Activated CD8-positive, alpha-beta memory T cell treated with anti-CD3 and anti-CD28 coated beads, Interleukin-2, amount 50 U/mL, for 4 hours (primary cell): ENCODE measurements at regions not wholly inside any gene's neighbourhood (a gene's known extent, or its start where the extent isn't known, plus 50 kb on each side); places are given as distances from the start of the nearest gene placed in this dataset.

Source experiments
- DNase-seq: peaks from one replicate; pipeline ENCODE4 v3.0.0-alpha.2; 2020

DNA sequence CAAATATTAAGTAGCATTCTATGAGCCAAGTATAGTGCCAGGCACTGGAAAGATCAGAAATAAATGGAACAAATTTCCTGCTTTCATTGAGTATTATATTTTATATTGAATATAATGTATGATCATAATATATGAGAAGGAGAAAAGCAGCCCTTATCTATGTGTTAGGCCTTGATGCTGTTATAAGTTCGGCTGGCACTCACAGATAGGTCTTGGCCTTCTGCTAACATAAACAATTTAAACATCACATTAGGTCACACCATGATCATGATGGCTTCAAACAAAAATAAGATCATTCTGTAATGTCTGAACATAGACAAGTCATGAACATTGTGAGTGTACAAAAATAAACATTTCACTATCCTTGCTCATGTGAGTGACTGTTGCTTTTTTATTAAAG lies 584.0 kb upstream of the ZNF385D start:
- no peak for DNase-seq

DNA sequence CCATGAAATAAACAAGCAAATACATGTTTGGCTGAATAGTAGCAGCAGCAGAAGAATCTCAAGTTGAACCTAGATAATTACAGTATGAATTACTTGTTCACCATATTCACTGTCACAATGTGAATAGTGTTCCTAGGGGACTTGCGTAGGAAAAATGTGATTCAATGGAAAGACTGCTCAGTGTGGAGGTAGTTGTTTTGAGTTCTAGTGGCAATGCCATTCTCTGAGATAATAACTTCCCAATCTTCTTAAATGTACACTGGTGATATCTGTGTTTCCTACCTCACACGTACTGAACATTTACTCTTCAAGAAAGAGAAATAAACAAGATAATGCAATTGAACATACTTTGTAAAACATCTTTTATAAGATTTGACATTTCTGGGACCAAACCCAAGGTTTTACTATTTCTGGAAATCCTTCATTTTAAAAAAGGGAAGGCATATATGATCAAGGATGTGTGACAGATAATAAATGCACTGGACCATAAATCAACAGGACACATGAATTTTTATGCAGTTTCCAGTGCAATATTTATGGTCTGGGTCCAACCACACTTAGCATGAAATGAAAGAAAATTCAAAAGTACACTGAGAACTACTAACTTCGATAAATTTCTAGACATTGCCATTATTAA lies 598.3 kb upstream of the ZNF385D start:
- no peak for DNase-seq

GRCh38 chr3:22351806-22352205 lies 600.8 kb upstream of the ZNF385D start:
- DNase-seq: no peak

DNA sequence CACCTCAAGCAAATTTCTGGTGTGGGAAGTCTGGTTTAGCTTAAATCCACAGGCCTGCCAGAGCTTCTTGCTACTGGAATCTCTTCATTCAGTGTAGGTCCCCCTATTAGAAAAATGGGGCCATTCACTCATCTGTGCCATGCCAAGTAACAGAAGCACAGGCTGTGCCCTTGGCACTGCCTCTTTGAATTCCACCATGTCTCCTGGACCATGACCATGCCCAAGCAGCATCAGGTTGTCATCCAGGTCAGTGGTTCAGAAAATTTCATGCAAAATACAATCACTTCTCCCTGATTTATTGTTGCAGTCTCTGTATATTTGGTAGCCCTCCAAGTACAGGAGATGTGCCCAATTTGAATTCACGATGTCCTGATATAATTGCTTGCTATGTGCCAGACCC lies 602.1 kb upstream of the ZNF385D start:
- no peak for DNase-seq

GRCh38 chr3:22358334-22358733 lies 607.3 kb upstream of the ZNF385D start:
- DNase-seq: no peak

DNA sequence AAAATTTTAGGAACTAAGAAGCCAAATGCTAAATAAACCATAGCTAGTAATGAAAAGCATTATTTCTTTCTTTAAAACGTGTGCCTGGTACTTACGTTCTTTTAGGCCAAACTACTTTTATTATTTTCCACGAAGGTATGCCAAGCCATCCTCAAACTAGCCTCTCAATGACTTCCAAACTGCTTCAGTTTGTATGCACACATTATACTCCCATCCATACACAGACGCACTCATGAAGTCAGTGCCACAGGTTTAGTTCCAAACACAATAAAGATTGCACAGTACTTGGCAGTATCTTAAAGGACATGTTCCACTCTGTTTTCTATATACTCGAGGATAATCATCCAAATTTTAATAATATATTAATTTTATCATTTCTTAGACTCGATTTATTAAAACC lies 609.2 kb upstream of the ZNF385D start:
- DNase-seq: no peak

GRCh38 chr3:22360970-22361369 lies 610.0 kb upstream of the ZNF385D start:
- no peak for DNase-seq

DNA sequence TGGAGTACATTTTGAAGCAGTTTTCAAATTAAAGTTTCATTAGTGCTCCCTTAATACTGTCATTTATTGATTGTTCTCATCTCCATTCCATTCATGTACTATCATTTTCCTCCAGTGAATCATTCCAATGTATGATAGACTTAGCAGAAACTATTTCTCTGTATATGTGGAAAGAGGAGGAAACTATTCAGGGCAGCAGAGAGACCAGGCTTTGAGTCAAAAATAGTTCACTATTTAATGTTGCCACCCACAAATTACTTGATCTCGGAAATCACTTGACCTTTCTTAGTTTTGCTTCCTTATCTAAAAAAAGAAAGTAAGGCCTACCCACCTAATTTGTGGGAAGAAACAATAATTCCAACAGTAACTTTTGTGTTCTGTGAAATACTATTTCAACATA lies 610.5 kb upstream of the ZNF385D start:
- no peak for DNase-seq

DNA sequence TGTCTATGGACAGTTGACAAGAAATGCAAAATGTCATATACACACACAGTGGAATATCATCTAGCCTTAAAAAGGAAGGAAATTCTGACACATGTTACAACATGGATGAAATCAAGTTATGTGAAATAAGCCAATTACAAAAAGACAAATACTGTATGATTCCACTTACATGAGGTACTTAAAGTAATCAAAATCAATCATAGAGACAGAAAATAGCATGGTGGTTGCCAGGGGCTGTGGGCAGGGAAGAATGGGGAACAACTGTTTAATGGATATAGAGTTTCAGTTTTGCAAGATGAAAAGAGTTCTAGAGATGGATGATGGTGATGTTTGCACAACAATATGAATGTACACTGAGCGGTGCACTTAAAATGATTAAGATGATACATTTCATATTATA lies 613.8 kb upstream of the ZNF385D start:
- DNase-seq: no peak

GRCh38 chr3:22366781-22367180 lies 615.8 kb upstream of the ZNF385D start:
- no peak for DNase-seq

GRCh38 chr3:22371036-22371435 lies 620.0 kb upstream of the ZNF385D start:
- DNase-seq: no peak

DNA sequence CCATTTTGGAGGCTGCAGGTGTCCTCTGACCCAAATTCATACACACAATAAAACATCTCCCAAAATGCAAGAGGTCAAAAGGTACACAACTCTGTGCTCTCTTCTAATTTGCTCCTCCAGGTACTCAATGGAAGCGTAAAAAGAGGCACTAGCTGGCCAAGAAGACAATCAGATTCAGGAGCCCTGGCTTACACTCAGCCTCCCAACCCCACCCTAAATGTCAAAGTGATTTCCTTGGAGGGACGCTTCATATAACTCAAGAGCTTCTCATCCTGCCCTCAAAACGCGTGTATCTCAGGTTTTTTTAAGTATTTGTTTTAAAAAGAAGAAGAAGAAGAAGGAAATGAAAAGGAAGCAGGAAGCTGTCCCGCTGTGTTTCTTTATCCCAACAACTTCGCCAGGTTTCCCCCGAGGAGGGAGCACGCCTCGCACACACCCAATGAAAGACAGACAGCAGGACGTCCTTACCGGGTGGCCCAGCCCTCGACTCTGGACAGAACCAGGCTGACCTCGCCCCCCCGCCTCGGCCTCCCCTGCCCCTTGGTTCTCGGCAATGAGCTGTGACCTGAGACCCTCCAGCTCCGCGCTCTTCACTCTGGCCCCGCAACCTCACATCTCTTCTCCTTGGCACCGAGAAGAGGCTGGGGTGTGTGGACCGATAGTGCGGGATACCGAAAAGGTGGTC lies 620.7 kb upstream of the ZNF385D start:
- no peak for DNase-seq

DNA sequence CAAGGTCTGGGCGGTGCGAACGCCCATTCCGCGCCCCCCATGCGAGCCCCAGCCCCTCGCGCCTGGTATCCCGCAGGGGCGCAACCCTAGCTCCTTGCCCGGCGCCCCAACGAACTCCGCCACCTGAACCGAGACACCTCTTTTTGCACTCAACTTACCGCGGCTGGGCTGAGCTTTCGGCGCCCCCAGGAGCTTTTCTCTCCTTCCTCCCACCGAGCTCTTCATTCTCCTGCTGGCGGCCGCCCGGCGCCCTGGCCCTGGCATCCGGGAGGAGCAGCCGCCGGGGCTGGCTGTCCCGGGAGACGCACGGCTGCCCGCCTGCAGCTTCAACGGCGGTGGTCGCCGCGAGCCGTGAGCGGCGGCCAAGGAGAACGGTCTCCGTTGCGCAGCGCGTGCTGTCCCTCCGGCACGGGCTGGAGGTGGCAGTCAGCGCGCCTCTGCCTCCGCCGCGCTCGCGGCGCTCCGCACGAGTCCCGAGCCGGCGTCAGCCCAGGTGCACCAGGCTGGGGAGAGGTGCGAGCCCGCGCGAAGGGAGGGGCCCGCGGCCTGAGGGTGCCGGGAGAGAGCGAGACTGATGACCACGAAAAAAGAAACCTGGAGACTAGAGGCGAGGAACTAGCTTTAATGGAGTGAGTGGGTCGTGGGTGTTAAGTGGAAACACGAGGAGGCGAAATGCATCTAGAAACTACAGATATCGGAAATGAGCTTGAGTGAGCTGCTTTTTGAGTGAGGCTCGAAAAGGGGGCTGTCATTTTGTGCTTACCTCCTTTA lies 621.5 kb upstream of the ZNF385D start:
- no peak for DNase-seq

GRCh38 chr3:22373182-22373581 lies 622.2 kb upstream of the ZNF385D start:
- DNase-seq: no peak

- DNase-seq: no peak
Measured at GRCh38 chr3:22373827-22374226, 622.8 kb upstream of the ZNF385D start.

- no peak for DNase-seq
Measured at GRCh38 chr3:22377421-22377820, 626.4 kb upstream of the ZNF385D start.

- no peak for DNase-seq
Measured at GRCh38 chr3:22378869-22379268, 627.9 kb upstream of the ZNF385D start.

DNA sequence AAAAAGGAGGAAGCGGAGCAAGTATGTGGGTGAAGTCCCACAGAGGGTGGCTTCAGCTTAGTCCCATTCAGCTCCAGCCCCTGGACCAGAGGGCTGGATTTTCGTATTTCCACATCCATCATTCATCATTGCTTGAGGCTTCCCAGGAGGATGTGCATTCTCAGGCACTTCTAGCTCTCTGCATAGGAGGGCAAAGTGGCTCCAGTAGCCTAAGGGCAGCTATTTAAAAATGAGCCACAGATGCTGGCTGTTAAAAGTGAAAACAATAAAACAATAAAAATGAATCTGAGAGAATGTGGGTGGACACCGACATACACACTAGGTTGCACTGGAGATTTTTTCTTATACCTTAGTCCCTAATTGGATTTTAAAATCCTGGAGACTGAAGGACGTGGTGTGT lies 629.2 kb upstream of the ZNF385D start:
- no peak for DNase-seq

- DNase-seq: peak; percentile 19
Measured at GRCh38 chr3:22381564-22381963, 630.6 kb upstream of the ZNF385D start.

DNA sequence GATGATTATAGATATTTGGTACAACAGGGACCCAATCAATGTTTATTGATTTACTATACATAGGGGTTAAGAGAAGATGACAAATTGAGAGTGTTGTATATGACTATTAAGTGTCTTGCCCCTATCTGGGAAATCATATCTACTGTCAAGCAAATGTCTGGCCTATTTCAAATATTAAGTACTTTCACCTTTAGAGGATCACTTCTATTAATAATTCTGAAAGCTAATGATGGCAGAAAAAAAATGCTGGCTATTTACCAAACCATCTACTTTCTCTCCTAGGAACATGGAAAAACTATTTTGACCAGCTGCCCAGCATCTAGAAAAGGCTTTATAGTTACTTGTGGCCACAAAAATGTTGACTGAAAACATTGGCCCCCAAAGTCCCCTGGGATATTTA lies 632.3 kb upstream of the ZNF385D start:
- no peak for DNase-seq

DNA sequence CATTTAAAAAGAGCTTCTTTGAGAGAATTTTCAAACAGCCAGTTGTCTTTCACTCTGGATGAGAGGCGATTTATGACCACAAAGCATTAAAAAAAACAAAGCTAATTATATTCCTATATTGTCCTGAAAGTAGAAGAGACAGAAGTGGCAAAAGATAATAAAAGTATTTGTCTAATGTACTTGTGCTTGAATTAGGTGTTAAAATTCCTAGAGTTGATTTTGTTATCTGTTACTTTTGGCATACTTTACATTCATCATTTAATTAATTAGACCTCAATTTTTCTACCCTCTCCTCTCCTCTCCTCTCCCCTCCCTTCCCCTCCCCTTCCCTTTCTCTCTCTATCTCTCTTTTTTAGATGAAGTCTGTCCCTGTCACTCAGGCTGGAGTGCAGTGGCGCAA lies 635.1 kb upstream of the ZNF385D start:
- DNase-seq: no peak

- DNase-seq: no peak
Measured at GRCh38 chr3:22392286-22392685, 641.3 kb upstream of the ZNF385D start.

GRCh38 chr3:22392859-22393258 lies 641.8 kb upstream of the ZNF385D start:
- no peak for DNase-seq

GRCh38 chr3:22399566-22399965 lies 648.6 kb upstream of the ZNF385D start:
- DNase-seq: no peak
